NCI-H2029 (cell line): ENCODE measurements at regions not wholly inside any gene's neighbourhood (a gene's known extent, or its start where the extent isn't known, plus 50 kb on each side); places are given as distances from the start of the nearest gene placed in this dataset.

Experiments
- DNase-seq: peaks from one replicate; lab custom pipeline; 2025; lab: John Stamatoyannopoulos, UW

DNA sequence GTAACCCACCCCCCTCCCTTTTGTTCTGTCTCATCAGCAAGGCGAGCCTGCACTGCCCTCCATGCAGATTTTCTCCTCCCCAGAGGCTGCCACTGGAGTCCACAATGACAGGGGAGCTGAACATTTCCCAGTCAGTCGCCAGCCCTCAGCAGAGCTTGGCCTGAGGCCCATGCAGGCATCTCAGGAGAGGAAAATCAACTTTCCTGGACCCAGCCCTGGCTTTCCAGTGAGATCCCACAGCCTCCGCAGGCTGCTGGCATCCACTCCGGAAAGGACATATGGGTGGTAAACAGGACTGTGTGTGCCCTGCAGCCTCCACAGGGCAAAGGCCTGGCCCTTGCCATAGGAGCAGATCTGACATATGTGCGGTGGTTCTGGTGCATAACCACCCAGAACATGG is 253.8 kb downstream of the TNS1 start:
- DNase-seq = no peak

DNA sequence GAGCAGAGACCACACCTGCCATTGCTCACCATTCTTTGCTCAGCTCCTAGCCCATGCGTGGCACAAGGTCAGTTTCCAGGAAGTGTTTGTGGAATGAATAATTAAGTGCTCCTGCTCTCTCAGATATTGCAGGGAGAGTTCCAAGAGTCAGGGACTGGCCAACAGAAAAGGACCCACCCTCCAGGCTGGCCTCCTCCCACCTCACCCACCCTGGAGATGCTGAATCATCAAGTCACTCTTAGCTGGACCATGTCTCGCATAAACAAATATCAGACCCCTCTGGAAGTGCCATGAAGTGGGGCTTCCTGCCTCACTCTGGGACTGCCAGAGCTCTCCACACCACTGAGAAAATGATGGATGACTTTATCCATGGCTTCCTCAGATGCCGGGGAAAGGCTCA is 256.0 kb downstream of the TNS1 start:
- no peak for DNase-seq

DNA sequence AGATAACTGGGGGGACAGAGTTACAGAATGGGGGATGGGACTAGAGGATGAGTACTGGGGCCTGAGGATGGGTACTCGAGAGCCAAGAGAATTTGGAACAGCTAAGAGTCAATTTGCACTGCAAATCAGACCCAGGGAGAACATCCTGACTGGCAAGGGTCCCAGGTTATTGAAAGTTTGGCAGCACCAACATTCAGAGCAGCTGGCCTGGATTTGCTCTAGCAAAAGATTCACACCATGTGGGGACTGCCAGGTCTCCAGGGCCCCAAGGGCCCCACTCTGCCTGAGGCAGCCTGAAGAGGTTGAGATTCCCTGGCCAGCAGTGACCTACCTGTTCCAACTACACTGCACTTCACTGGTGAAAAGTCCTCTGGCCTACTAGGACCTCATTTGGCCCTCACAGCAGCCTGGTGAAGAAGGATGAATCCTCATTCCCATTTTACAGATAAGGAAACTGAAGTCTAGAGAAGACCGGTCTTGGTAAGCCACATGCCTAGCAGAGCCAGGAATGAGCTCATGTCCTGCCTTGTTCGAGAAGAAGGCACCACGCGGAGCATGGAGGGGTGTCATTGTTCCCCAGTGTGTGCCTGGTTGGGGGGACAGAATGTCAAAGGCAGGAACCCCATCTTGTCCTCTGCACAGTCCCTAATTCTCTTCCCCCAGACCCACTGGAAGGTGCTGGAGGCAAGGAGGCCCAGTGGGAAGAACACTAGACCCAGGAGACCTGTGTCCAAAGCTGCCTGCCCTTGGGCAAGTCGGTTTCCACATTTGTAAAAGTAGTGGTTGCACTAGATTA is 258.6 kb downstream of the TNS1 start:
- DNase-seq = no peak

DNA sequence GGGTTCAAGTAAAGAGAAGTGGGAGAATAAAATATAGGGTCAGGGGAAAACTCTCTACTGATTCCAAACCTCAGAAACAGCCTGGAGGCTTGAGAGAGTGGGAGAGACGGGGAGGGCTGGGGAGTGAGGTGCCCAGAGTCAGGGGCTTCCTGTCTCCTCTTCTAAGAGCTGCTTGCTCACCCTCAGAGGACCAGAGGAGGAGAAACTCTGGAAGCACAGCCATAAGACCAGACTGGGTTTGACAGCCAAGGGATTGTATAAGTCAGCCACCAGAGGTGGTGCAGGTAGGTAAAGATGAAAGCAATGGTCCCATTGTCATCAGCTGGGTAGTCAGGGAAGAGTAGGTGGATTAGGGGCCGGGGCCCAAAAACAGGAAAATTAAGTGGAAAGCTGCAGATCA is 259.4 kb downstream of the TNS1 start:
- DNase-seq = no peak

DNA sequence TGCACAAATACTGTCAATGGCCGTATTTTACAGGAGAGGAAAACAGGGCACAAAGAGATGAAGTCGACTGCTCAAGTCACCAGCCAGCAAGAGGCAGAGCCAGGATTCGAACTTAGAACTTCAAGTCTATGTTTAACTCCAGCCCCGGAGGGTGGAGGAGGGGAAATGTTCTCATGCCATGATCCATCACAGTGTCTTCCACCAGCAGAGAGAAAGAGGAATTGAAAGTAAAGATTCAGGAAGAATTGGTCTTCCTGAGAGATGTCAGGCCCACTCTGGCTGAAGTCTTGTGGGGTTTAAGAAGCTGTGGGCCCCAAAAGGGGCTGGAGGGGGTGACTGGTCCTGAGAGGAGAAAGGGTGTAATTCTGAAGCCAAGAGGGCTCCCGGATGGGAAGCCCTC is 260.0 kb downstream of the TNS1 start:
- no peak for DNase-seq

DNA sequence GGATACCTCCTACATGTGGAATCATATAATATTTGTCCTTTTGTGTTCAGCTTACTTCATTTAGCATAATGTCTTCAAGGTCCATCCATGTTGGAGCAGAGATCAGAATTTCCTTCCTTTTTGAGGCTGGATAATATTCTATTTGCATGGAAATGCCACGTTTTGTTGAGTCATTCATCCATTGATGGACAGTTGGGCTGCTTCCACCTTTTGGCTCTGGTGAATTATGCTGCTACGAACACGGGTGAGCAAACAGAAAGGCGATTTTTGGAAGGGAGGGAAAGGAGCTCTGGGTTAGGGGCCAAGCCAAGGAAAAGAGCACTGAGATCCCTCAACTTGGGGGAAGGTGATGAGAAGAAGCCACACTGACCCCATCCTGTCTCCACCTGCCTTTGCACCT is 260.5 kb downstream of the TNS1 start:
- no peak for DNase-seq

DNA sequence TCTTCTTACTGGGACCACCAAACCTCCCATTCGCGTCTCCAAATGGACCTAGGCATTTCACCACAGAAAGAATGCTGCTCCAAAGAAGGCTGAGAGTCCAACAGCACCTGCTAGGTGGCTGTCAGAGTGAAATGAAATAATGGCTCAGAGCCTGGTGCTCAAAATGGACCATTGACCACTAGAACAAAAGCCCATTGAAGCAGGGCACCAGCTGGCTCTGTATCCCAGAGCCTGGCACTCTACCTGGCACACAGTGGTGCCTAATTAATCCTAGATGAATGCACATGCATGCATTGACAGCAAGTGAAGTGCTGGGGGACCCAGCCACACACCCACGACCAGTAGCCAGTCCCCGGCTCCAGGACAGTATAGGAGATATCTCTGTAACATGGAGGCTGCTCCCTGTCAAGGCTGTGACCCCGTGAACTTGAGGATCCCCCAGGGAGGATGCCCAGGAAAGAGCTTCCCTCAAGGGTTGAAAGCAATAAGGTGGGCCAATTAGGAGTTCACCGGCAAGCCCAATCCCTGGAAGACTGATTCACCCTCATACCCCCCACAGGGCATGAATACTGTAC is 261.3 kb downstream of the TNS1 start:
- DNase-seq = no peak

DNA sequence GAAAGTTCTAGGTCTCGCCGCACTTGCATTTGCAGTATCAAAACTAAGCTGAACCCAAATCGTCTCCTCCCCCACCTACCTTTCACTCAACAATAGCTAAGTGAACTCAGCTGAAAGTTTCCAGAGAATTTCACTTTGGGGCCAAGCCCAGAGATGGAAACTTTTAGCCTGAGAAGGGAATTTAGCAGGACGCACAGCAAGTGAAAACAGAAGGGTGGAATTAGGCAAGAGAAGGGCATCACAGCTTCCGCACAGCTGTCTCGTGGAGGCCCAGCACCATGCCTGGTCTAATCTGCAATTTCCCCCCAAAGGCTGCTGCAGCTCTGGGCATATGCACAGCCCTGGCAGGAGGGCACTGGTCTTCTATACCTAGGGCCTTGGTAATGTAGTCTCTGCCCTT is 262.0 kb downstream of the TNS1 start:
- DNase-seq = no peak

DNA sequence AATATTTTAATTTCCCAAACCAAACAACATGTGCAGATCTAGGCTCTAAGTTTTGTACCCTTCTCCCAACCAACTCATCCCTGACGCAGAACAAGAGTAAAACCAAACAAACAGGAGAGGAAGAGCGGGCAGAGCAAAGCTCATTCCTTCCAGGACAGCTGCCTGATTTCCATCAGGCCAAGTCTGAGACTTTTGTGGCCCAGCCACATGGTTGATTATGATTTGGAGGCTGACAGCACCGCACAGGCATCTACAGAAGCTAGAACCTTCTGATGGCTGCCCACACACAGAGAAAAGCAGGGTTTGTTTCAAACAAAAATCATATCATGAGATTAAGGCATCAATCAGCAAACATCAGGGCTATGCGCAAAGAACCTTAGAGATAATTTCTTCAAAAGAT is 262.6 kb downstream of the TNS1 start:
- DNase-seq = no peak

DNA sequence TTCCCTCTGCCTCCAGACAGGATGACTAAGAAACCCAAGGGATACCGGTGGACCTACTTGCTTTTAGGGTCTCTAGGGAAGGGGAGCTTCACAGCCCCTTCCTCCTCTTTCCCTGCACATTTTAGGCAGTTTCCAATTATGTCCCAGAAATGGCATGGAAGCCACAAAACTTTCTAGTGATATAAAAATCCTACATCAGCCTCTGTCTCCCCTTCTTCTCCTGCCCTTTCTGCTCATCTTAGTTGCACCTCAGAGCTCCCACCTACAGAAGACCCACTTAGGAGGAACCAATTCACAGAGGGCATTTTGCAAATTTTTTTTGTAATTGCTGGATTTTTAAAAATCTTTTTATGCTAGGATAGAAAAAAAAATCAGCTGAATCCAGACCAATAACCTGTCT is 263.1 kb downstream of the TNS1 start:
- DNase-seq = no peak

DNA sequence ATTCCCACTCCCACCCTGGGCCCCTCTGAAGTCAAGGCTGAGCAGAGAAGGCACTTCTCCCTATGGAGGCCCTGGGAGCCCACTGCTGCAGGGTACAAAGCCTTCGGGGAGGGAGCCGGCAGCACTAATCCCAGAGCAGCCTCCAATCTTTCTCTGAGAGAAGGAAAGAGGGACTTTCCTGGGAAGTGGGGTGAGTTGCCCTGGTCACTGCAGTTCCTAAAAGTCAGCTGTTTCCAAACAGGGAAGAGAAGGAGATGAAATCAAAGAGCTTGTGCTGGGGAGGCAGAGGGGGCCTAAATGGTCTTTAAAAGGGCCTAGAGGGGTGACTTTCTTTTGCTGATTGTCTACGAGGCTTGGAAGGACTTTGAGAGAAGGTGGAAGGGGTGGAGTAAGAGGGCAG is 264.7 kb downstream of the TNS1 start:
- DNase-seq = no peak

DNA sequence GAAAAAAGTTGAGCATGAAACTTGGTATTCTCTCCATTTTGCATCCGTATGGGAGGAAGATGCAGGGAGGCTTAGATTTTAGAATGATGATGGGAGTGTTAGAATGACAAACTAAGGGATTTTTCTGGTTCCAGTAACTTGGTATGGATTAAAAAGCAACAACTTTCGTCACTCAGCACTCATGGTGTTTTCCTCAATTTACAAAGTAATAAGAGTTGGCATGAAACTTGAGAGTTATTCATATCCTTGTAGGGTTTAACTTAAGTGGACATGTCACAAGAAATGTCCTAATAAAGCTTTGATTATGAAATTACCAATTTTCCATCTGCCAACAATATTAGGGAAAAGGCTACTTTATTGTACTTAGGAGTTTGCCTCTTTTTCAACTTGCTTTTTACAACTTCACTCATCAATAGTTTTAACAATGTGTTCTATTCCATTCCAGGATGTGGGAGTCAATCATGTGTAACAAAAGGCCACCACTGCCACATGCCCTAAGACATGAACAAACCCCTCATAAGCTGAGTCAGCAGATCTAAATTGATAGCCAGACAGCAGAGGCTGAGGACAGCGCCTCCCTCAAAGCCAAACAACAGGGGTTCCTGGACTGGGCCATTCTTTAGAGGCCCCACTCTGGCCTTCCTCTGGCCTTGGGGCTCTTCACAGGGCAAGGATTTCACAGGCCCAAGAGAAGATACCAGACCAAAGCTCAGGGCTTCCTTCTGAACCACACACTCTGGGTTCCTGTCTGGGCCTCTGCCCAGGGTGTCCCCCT is 265.8 kb downstream of the TNS1 start:
- no peak for DNase-seq

DNA sequence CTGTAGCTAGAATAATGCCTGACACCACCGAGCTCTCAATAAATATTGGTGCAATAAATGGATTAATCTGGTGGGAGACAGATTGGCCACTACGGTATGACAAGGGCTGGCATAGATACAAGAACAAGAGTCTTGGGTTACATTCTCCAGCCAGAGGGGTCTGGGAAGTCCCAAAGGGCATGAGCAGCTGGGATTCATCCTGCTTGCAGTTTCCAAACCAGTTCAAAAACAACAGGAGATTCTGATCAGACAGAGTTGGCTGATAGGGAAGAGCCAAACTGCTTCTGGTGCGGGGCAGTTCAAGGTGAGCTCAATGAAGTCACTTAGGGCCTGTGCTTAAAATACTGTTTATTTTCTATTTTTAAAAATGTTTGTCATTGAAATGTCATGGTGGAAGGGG is 266.9 kb downstream of the TNS1 start:
- DNase-seq = no peak

DNA sequence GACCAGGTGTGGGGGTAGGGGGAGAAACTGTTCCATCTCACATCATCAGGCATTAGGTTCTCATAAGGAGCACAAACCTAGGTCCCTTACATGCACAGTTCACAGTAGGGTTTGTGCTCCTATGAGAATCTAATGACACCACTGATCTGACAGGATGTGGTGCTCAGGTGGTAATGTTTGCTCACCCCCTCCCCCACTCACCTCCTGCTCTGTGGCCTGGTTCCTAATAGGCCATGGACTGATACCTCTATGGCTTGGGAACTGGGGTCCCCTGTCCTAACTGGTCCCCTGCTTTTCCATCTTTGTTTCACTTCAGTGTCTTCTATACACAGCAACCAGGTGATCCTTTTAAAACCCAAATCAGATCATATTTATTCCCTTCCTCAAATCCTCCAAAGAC is 267.8 kb downstream of the TNS1 start:
- no peak for DNase-seq

DNA sequence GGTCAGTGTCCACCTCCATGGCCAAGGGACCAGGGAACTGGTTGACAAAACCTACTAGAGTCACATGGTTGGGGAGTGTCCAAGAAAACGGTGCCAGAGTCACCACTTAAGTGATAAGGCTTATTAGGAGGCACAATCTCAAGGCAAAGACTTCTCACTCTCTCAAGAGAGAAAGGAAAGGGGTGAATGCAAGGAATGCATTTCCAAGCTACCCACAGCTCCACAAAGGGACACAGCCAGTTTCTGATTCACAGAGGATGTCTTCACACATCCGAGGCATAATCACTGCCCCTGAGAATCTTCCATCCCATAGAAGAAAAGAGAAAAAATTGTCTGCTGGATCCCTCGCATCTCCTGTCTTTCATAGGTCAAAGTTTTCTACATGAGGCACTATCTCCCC is 269.3 kb downstream of the TNS1 start:
- DNase-seq = no peak

DNA sequence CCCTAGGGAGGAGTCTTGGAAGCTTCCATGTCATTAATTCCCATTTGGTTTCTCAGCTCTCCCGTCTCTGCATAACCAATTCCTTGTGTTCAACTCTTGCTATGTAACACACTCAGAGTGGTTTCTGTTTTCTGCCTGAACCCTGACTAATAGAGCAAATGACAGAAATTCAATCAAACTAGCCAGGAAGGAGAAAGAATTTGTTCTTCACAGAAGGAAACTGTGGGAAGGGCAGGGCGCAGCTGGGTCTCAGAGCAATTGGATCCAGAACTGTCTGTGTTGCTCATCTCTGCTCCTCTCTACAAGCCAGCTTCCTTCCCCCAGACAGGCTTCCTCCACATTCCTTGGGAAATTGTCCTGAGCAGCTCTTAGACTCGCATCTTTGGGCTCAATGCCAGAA is 269.8 kb downstream of the TNS1 start:
- DNase-seq = no peak

DNA sequence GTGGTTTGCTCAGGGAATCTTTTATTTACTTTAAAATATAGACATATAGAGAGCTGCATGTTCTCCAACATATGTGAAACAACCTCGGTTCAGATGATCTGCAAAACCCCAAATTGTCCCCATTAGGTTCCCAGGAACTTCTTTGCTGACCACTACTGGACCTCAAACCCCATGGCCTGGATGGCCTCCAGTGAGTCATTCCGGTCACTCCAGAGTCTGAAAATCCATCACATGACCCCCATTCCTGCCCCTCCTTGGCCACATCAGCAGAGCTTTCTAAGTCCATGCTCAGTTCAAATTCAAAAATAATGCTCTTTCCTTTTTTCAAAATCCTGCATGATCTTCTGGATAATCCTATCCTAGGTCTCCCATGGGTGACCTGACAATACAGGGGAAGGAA is 271.0 kb downstream of the TNS1 start:
- DNase-seq = no peak

DNA sequence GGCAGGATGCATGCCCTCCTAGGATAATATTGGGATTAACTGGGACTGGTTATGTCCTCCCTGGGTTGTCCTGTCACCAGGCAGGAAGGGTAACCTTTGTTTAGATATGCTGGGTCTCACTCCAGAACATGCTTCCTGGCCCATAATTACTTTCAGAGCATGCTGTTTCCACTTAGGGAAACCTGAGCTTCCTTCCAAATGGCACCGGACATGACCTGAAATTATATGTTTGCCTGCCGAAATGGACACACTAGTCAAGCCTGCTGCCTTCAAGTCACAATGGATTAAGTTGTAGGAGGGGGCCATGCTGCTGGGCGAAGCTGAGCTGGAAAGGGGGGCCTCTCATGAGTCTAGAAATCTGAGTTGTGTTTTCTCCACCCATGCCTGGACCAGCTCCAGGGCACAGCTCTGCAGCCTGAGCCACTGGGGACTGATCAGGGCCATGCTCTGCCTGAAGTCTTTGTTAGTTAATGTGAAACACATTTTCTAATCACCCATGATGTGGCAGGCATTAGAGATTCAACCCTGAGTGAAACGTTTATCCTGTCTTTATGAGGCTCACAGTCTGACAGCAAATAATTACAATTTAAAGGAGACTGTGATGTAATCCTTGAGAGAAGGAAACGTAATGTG is 273.3 kb downstream of the TNS1 start:
- no peak for DNase-seq

DNA sequence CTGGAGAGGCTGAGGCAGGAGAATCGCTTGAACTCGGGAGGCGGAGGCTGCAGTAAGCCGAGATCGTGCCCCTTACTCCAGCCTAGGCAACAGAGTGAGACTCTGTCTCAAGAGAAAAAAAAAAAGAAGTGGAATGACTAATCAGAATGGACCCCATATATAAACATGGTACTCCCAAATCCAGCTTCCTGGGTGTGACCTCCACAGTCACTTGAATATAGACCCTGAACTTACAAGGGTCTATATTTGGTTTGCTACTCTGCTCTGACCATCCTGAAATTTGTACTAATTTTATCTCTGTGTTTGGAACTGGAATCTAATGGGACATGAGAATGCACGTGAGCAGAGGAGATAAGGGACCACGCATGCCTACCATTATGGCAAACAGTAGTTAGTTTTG is 275.0 kb downstream of the TNS1 start:
- DNase-seq = no peak

DNA sequence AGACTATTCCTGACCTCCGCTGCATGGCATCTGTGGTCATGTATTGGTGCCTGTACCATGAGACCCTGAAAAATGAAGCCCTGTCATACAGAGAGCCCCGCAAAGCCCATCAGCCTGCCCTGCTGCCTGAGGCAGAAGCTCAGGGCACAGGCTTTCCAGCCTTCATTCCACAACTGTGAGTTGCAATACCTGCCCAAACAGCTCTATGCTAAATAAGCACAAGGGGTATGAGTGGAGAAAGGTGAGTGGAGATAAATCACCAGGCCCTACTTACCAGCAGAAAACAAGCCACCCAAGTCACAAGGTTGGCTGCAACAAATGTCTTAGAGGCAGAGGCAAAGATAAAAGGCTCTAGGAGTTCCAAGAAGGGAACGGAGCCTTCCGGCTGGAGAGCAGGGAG is 277.4 kb downstream of the TNS1 start:
- DNase-seq = no peak

DNA sequence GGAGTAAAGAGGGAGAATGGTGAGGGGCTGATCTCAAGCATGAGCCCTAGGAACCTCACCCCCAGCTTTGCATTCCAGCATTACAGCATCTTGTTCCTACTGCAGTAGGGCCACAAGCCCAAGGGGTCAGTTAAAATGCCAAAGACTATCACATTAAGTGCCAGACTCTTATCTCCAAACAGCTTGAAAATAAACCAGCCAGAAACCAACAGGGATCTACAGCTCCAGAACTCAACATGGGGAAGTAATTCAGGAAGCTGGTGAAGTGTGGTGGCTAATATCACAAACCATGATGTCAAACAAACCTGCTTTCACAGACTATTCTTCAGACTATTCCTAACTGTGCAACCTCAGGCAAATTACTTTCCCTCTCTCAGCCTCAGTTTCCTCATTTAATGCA is 278.3 kb downstream of the TNS1 start:
- no peak for DNase-seq

DNA sequence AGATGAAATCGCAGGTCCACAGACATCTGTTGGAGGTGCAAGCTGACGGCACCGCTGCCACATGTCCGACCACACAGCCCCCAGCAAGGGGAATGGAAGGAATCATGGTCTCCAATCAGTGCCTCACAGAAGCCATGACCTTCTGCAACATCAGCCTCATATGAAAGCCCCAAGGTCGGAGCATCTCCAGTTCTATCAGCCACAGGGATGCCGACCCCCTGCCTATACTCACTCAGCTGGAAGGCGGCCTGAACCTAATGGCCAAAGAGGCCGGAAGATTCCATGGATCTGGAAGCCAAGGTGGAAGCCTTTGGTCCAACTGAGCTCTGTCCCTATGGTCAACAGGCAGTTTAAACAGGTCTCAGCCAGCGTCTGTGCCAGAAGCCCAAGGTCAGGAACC is 278.8 kb downstream of the TNS1 start:
- no peak for DNase-seq

DNA sequence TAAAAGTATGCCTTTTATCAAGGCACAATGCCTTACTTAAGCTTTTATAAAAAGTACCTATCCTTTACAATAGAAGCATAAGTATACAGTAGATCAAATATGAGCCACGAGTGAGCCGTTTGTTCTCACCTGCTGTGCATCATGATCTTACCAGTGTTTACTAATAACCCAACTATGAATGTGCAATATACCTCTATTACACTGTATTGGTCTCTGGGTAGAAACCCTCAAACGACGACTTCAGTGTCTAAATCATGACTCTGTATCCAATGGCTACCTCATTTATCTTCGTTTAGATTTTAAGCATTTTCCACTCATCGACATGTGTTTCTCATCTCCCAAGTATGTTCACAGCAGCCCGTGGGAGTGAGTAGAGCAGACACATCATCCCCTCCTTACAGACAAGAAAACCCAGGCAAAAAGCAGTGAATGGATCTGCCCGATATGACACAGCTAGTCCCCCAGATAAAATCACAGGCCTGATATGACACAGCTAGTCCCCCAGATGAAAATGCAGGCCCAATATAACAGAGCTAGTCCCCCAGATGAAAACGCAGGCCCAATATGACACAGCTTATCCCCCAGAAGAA is 279.8 kb downstream of the TNS1 start:
- DNase-seq = no peak
